PC-9 (cell line): ENCODE measurements at regions not wholly inside any gene's neighbourhood (a gene's known extent, or its start where the extent isn't known, plus 50 kb on each side); places are given as distances from the start of the nearest gene placed in this dataset.

Experiments used
- CTCF ChIP-seq: fragments of 200-600 bp; sonication (generic); conservative IDR thresholded peaks from 2 replicates; pipeline ENCODE4 v1.6.1; 2017; ENCODE audit warnings: mixed run types, antibody characterized with exemption, mild to moderate bottlenecking, moderate library complexity
- EZH2 ChIP-seq: fragments of 200-600 bp; sonication (generic); IDR thresholded peaks from 2 replicates; pipeline ENCODE4 v1.8.0; 2017; ENCODE audit warnings: antibody characterized with exemption, low read depth

DNA sequence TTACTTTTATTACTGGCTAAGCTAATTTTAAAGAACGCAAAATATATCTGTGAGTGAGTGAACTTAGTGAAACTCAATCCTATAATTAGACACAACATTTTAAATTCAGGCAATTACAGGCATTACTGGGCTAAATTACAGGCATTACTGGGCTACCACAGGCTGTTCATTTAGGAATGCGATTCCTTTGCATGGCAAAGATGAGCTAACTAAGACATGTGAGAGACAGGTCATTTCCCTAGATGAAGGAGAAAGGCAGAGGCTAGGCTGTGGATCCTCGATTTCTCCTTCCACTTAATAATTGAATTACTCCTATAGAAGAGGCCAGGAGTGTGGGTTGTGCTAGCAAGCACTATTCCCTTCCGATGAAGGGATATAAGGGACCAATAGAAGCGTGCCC, 429.4 kb upstream of the LMO3 start:
- no peak for TF ChIP-seq EZH2
- no peak for TF ChIP-seq CTCF
